ENCODE measurements at regions not wholly inside any gene's neighbourhood (a gene's known extent, or its start where the extent isn't known, plus 50 kb on each side); places are given as distances from the start of the nearest gene placed in this dataset.

GRCh38 chr6:169108753-169109152, 144.9 kb downstream of the THBS2 start:
- TF ChIP-seq NFRKB (IDR thresholded peaks at IDR 0.05) = no peak
- TF ChIP-seq PKNOX1 (IDR thresholded peaks at IDR 0.05) = no peak
- no peak for TF ChIP-seq FOXA1 (IDR thresholded peaks at IDR 0.05)
- TF ChIP-seq FOXM1 (IDR thresholded peaks at IDR 0.05; ENCODE audit: borderline replicate concordance) = no peak
- no peak for TF ChIP-seq BHLHE40 (IDR thresholded peaks at IDR 0.05; ENCODE audit: borderline replicate concordance)
- no peak for TF ChIP-seq TARDBP (IDR thresholded peaks at IDR 0.05)
- no peak for TF ChIP-seq ELF4 (IDR thresholded peaks at IDR 0.05)
- no peak for TF ChIP-seq HDGF (IDR thresholded peaks at IDR 0.05; ENCODE audit: borderline replicate concordance)
- TF ChIP-seq SP1 (IDR thresholded peaks at IDR 0.05) = no peak
